A549 (cell line): ENCODE measurements at regions not wholly inside any gene's neighbourhood (a gene's known extent, or its start where the extent isn't known, plus 50 kb on each side); places are given as distances from the start of the nearest gene placed in this dataset.

ENCODE experiments used
- ATAC-seq, 2 experiments: fragments of 200-7000 bp in 1 of 2; fragments of >200 bp in 1 of 2; cut with Nextera tagmentation in 1 of 2; cut with Tn5 transposase in 1 of 2; 3 replicates each; pipeline versions ENCODE4 v1.8.0 to v1.9.1; 2018 to 2020; ENCODE audit warnings: mild to moderate bottlenecking in 1 of 2, moderate library complexity in 1 of 2
- CTCF ChIA-PET: fragments of 300-600 bp; sonication (Branson Sonifier 250); formaldehyde crosslinking; extraction: SDS; loops from one replicate; lab custom pipeline; 2021; ENCODE audit warnings: antibody characterized with exemption, inconsistent platforms; lab: Yijun Ruan, JAX
- POLR2A ChIA-PET: fragments of 350-600 bp; formaldehyde crosslinking; extraction: SDS; loops from one replicate; lab custom pipeline; 2021; ENCODE audit warnings: antibody characterized with exemption, inconsistent platforms; lab: Yijun Ruan, JAX
- DNase-seq, 2 experiments: peaks; one replicate each; pipeline versions ENCODE4 v3.0.0 to v3.0.0-alpha.2; 2011 to 2016; ENCODE audit warnings: low read depth in 1 of 2, low spot score in 1 of 2
- FAIRE-seq: peaks from 2 replicates; lab custom pipeline; 2011; peaks lifted over from hg19 to GRCh38; lab: Jason Lieb, UNC
- H3K27ac ChIP-seq, 2 experiments: fragments of >200 bp; sonication (Bioruptor Twin); formaldehyde crosslinking; 3 replicates each; pipeline ENCODE4 v1.5.1; 2016 to 2017
- H3K4me1 ChIP-seq: fragments of >200 bp; sonication (Bioruptor Twin); formaldehyde crosslinking; 3 replicates; pipeline ENCODE4 v1.6.1; 2016
- H3K4me2 ChIP-seq: fragments of >200 bp; sonication (Bioruptor Twin); formaldehyde crosslinking; 3 replicates; pipeline ENCODE4 v1.6.1; 2016
- H3K4me3 ChIP-seq: fragments of >200 bp; sonication (Bioruptor Twin); formaldehyde crosslinking; 3 replicates; pipeline ENCODE4 v1.5.1; 2016
- H3K9me3 ChIP-seq: fragments of >200 bp; sonication (Bioruptor Twin); formaldehyde crosslinking; 3 replicates; pipeline ENCODE4 v1.6.1; 2016
- CHD4 ChIP-seq: fragments of 200-600 bp; sonication (generic); IDR thresholded peaks from 2 replicates; pipeline ENCODE4 v1.6.1; 2016; ENCODE audit warnings: antibody characterized with exemption, mild to moderate bottlenecking, borderline replicate concordance
- EHF ChIP-seq: fragments of 250-450 bp; sonication (Bioruptor Pico); IDR thresholded peaks from 2 replicates; pipeline ENCODE4 v1.5.0; 2020; ENCODE audit warnings: mild to moderate bottlenecking
- ESRRA ChIP-seq: fragments of 150-350 bp; IDR thresholded peaks from 2 replicates; pipeline ENCODE4 v1.6.1; 2014; ENCODE audit warnings: mild to moderate bottlenecking, low read length, borderline replicate concordance
- HEYL ChIP-seq: fragments of 250-450 bp; sonication (Bioruptor Pico); IDR thresholded peaks from 2 replicates; pipeline ENCODE4 v1.8.0; 2021; ENCODE audit warnings: mild to moderate bottlenecking, moderate library complexity
- HOXB13 ChIP-seq: fragments of 250-450 bp; sonication (Bioruptor Pico); IDR thresholded peaks from 2 replicates; pipeline ENCODE4 v1.5.0; 2020; ENCODE audit warnings: low read depth, mild to moderate bottlenecking, moderate library complexity
- KDM1A ChIP-seq: fragments of 200-600 bp; sonication (generic); IDR thresholded peaks from 2 replicates; pipeline ENCODE4 v1.6.1; 2016; ENCODE audit warnings: low read depth, mild to moderate bottlenecking
- KDM5A ChIP-seq: fragments of 200-600 bp; sonication (generic); IDR thresholded peaks from 2 replicates; pipeline ENCODE4 v1.6.1; 2016; ENCODE audit warnings: antibody characterized with exemption, mild to moderate bottlenecking
- MAFK ChIP-seq: fragments of 450-650 bp; IDR thresholded peaks from 2 replicates; pipeline ENCODE4 v1.6.1; 2014; ENCODE audit not compliant: partially characterized antibody
- RAD21 ChIP-seq, 2 experiments: fragments of >200 bp in 1 of 2; sonication (Bioruptor Twin) in 1 of 2; formaldehyde crosslinking in 1 of 2; IDR thresholded peaks in 1 of 2; conservative IDR thresholded peaks in 1 of 2; 2 replicates in 1 of 2; 3 replicates in 1 of 2; pipeline ENCODE4 v1.6.1; 2012 to 2018; ENCODE audit warnings: inconsistent platforms in 1 of 2
- RCOR1 ChIP-seq: fragments of 150-350 bp; IDR thresholded peaks from 2 replicates; pipeline ENCODE4 v1.6.1; 2014; ENCODE audit warnings: antibody characterized with exemption, low read length, low read depth
- RFX5 ChIP-seq: fragments of 450-650 bp; IDR thresholded peaks from 2 replicates; pipeline ENCODE4 v1.7.1; 2014; ENCODE audit warnings: antibody characterized with exemption, mild to moderate bottlenecking, moderate library complexity
- SREBF2 ChIP-seq: fragments of 450-650 bp; IDR thresholded peaks from 2 replicates; pipeline ENCODE4 v1.6.1; 2014; ENCODE audit warnings: mild to moderate bottlenecking, moderate library complexity
- TFCP2L1 ChIP-seq: fragments of 250-450 bp; sonication (Bioruptor Pico); IDR thresholded peaks from 2 replicates; pipeline ENCODE4 v1.5.0; 2021; ENCODE audit warnings: mild to moderate bottlenecking
- TP53 ChIP-seq: fragments of 250-450 bp; sonication (Bioruptor Pico); IDR thresholded peaks from 2 replicates; pipeline ENCODE4 v1.5.0; 2021; ENCODE audit warnings: mild to moderate bottlenecking, moderate library complexity
- WGBS: methylation state at CpG from one replicate; pipeline ENCODE4 v1.1.6; 2017; ENCODE audit errors: missing lambda C conversion rate; 5-methylcytosine and 5-hydroxymethylcytosine counted together
- TF ChIP-seq, protein P1 (sequence below): fragments of >200 bp; sonication (Bioruptor Twin); formaldehyde crosslinking; IDR thresholded peaks from 2 replicates; pipeline ENCODE4 v1.6.1; 2016
- TF ChIP-seq, protein P2 (sequence below): IDR thresholded peaks from 2 replicates; pipeline ENCODE4 v1.6.1; 2012; ENCODE audit warnings: low read depth, borderline replicate concordance
- TF ChIP-seq, protein P3 (sequence below): IDR thresholded peaks from 2 replicates; pipeline ENCODE4 v1.6.1; 2012

DNA sequence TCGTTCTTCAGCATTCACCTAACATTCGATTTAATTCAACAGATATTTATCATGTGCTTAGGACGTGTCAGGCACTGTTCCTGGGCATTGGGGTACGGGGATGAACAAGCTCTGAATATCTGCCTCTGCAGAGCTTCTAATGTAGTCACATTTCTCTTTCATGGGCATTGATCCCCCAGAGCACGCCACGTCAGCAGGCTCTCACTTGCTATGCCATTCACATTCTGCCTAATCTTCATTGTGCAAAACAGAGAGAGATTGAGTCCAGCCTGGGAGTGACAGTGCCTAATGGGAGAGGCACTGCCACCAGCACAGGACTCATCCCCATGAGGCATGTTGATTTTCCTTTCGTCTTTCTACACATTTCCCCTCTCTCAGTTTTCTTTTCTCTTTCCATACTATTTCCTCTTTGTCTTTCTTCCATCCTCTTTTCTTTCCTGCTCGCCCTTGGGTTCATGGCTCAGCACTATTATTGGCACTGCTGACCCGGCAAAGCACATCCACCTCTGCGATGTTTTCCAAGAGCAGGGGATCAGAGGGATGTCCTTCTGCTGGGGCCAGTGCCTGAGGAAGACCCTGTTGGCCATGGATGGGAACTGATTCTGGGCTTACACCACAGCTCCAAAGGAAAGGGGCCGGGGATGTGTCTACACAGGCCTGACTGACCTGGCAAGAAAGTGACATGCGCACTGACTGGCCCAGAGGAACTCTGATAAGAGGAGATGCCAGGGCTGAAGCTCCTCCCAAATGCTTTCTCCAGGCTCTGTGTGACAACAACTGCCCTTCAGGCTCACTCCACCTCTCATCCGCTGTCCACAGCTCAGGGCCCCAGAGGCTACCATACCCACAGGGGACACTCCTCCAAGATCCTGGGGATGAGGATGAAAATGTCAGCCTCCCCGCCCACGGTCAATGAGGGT lies 195.9 kb downstream of the TOMM20 start:
- FAIRE-seq (no peak), DNase-seq (no peak)
- peak overlapping the region; percentile 5; the same call in 1 of the 3 replicates for H3K4me2 ChIP-seq

DNA sequence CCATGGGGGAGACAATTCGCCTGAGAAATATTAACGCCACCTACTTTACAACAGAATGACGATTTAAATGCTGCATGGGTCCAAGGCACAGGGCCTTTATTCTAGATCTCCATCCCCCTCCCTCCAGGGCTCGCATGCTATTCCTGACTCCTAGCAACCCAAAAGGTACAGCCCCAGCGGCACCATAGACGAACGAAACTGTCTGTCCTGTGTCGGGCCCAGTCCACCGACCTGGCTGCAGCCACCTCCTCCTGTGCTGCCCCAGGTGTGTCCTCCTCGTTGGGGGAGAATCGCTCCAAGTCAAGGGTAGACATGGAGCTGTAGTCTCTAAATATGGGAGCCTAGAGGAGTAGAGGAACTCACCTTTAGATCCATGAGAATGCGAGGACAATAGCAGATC lies 196.5 kb downstream of the TOMM20 start:
- POLR2A ChIA-PET = no interaction called here
- 95% methylated on average over 12 of the region's 12 CpGs for WGBS

More for the DNA sequence above, 195.9 kb downstream of the TOMM20 start:
- 93% methylated on average over 15 of the region's 15 CpGs for WGBS
- ChIA-PET CTCF (interaction anchor here (1.0 to 1.5 kb wide), 3 partner anchors 14 to 151 kb away, joined by 3 to 4 read pairs (median 3); no protein-coding TSS in a partner anchor), POLR2A (no interaction called here)
- peaks cover 24% of the 10 kb centered on the region for H3K4me1 ChIP-seq
- TF ChIP-seq EHF (CRISPR knock-in tag) (no peak), SREBF2 (no peak)
- no peak overlapping the region for H3K4me3 ChIP-seq
- H3K27ac ChIP-seq = peak overlapping the region; percentile 50 to 77
- ATAC-seq = peak in 1 of 2 experiments; percentile 46; a peak in 3 of 6 replicates
- no peaks in the 10 kb centered on the region for H3K9me3 ChIP-seq

DNA sequence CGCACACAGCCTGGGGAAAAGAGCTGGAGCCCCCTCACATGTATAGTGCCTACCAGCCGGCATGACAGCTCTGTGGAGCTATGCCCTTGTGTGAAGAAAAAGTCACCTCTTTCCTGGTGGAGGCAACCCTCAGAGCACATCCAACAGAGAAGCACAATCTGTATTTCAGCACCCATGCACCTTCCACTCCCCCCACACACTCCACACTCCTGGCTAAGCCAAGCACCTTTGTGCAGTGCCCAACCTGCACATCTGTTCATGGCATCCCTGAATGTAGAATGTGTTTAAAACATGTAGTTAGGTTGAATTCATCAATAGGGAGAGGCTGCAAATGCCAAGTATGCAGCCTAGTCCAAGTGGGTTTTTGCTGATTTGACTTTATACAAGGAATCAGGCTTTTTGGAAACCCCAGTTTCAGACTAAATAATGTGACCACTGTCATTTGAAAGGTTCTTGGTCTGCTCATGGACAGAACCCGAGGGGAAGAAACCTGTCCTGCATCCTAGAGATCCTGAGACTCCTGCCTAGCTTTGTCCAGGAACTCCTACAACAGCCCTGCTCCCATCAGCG lies 197.1 kb downstream of the TOMM20 start:
- DNase-seq (no peak), FAIRE-seq (no peak), ATAC-seq (no peak)
- Histone ChIP-seq H3K4me2 (no peak overlapping the region), H3K27ac (peak overlapping the region; percentile 18 to 24; a peak in 2 of 6 replicates), H3K9me3 (no peaks in the 10 kb centered on the region), H3K4me3 (no peak overlapping the region), H3K4me1 (peaks cover 25% of the 10 kb centered on the region)
- 99% methylated on average over 4 of the region's 4 CpGs for WGBS
- ChIA-PET CTCF (interaction anchor here (1.2 to 1.4 kb wide), 2 partner anchors 40 to 88 kb away, joined by 4 read pairs; no protein-coding TSS in a partner anchor), POLR2A (no interaction called here)
- TF ChIP-seq MAFK = peak; percentile 47
- TF ChIP-seq ESRRA = no peak

More for the DNA sequence above, 196.5 kb downstream of the TOMM20 start:
- Histone ChIP-seq H3K4me3 (no peak overlapping the region), H3K4me2 (no peak overlapping the region), H3K27ac (peak overlapping the region in 1 of 2 experiments; percentile 77; a peak in 3 of 6 replicates), H3K4me1 (peaks cover 25% of the 10 kb centered on the region), H3K9me3 (no peaks in the 10 kb centered on the region)
- TF ChIP-seq RAD21 (conservative IDR thresholded peaks at IDR 0.05 in 1 of 2, IDR thresholded peaks at IDR 0.05 in 1 of 2) (no peak), RFX5 (no peak), RCOR1 (no peak), TFCP2L1 (CRISPR knock-in tag) (no peak), KDM1A (no peak), ESRRA (no peak), HOXB13 (CRISPR knock-in tag) (no peak), HEYL (CRISPR knock-in tag) (no peak), TP53 (CRISPR knock-in tag) (no peak), KDM5A (no peak), CHD4 (no peak)
- TF ChIP-seq, protein P1, sequence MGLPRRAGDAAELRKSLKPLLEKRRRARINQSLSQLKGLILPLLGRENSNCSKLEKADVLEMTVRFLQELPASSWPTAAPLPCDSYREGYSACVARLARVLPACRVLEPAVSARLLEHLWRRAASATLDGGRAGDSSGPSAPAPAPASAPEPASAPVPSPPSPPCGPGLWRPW = no peak
- TF ChIP-seq, protein P2, sequence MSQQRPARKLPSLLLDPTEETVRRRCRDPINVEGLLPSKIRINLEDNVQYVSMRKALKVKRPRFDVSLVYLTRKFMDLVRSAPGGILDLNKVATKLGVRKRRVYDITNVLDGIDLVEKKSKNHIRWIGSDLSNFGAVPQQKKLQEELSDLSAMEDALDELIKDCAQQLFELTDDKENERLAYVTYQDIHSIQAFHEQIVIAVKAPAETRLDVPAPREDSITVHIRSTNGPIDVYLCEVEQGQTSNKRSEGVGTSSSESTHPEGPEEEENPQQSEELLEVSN = no peak
- TF ChIP-seq, protein P3, sequence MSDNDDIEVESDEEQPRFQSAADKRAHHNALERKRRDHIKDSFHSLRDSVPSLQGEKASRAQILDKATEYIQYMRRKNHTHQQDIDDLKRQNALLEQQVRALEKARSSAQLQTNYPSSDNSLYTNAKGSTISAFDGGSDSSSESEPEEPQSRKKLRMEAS = no peak
- ATAC-seq (no peak), FAIRE-seq (no peak), DNase-seq (no peak)
- CTCF ChIA-PET = interaction anchor here (1.4 to 1.5 kb wide), 2 partner anchors 87 to 152 kb away, joined by 3 to 4 read pairs; no protein-coding TSS in a partner anchor
